ENCODE measurements at regions not wholly inside any gene's neighbourhood (a gene's known extent, or its start where the extent isn't known, plus 50 kb on each side); places are given as distances from the start of the nearest gene placed in this dataset.

- Histone ChIP-seq H3K36me3 (no peaks in the 10 kb centered on the region), H3K27me3 (ENCODE audit: insufficient read depth, low read depth, severe bottlenecking) (no peaks in the 10 kb centered on the region)
- TF ChIP-seq CTCF (IDR thresholded peaks at IDR 0.05; ENCODE audit: low read depth, low read length), result no peak
These were observed 54.4 kb downstream of the UNCX start for GRCh38 chr7:1286946-1287645.

GRCh38 chr7:1287752-1288201, 55.1 kb downstream of the UNCX start:
- H3K4me3 ChIP-seq (ENCODE audit: low read depth, low read length), result no peak overlapping the region
- peaks cover 1% of the 10 kb centered on the region for H3K9me3 ChIP-seq (ENCODE audit: severe bottlenecking)
- H3K27me3 ChIP-seq (ENCODE audit: insufficient read depth, low read depth, severe bottlenecking), result no peaks in the 10 kb centered on the region
- no peak for DNase-seq
- H3K27ac ChIP-seq, result no peak overlapping the region
- no peaks in the 10 kb centered on the region for H3K36me3 ChIP-seq
- no peak for TF ChIP-seq CTCF (IDR thresholded peaks at IDR 0.05; ENCODE audit: low read depth, low read length)

More at GRCh38 chr7:1286946-1287645, 54.4 kb downstream of the UNCX start:
- no peak overlapping the region for H3K27ac ChIP-seq
- H3K9me3 ChIP-seq (ENCODE audit: severe bottlenecking), result peaks cover 3% of the 10 kb centered on the region
- no peak for DNase-seq
- H3K4me3 ChIP-seq (ENCODE audit: low read depth, low read length), result no peak overlapping the region

- H3K4me3 ChIP-seq (ENCODE audit: low read depth, low read length), result no peak overlapping the region
- no peak for DNase-seq
- H3K27ac ChIP-seq, result no peak overlapping the region
- no peaks in the 10 kb centered on the region for H3K27me3 ChIP-seq (ENCODE audit: insufficient read depth, low read depth, severe bottlenecking)
- TF ChIP-seq CTCF (IDR thresholded peaks at IDR 0.05; ENCODE audit: low read depth, low read length), result no peak
- H3K9me3 ChIP-seq (ENCODE audit: severe bottlenecking), result no peaks in the 10 kb centered on the region
- no peaks in the 10 kb centered on the region for H3K36me3 ChIP-seq
These were observed 55.8 kb downstream of the UNCX start for GRCh38 chr7:1288390-1288995.

GRCh38 chr7:1288996-1289551, 56.4 kb downstream of the UNCX start:
- H3K36me3 ChIP-seq, result no peaks in the 10 kb centered on the region
- no peaks in the 10 kb centered on the region for H3K27me3 ChIP-seq (ENCODE audit: insufficient read depth, low read depth, severe bottlenecking)
- DNase-seq, result no peak
- H3K27ac ChIP-seq, result no peak overlapping the region
- no peak for TF ChIP-seq CTCF (IDR thresholded peaks at IDR 0.05; ENCODE audit: low read depth, low read length)
- H3K9me3 ChIP-seq (ENCODE audit: severe bottlenecking), result no peaks in the 10 kb centered on the region
- H3K4me3 ChIP-seq (ENCODE audit: low read depth, low read length), result no peak overlapping the region

GRCh38 chr7:1289666-1290025, 57.0 kb downstream of the UNCX start:
- Histone ChIP-seq H3K27me3 (ENCODE audit: insufficient read depth, low read depth, severe bottlenecking) (no peaks in the 10 kb centered on the region), H3K36me3 (no peaks in the 10 kb centered on the region), H3K9me3 (ENCODE audit: severe bottlenecking) (no peaks in the 10 kb centered on the region), H3K27ac (no peak overlapping the region), H3K4me3 (ENCODE audit: low read depth, low read length) (no peak overlapping the region)
- no peak for TF ChIP-seq CTCF (IDR thresholded peaks at IDR 0.05; ENCODE audit: low read depth, low read length)
- DNase-seq, result no peak

Data from WERI-Rb-1 (cell line).